ENCODE measurements at regions not wholly inside any gene's neighbourhood (a gene's known extent, or its start where the extent isn't known, plus 50 kb on each side); places are given as distances from the start of the nearest gene placed in this dataset.
"Not testable (repeated sequence)": the region's sequence is repeated elsewhere in the genome, so short reads cannot be mapped to it uniquely, and the experiment has no call there.

- DNase-seq (ENCODE audit: low read depth in 2 of 2): no peak
Measured at GRCh38 chr13:62194371-62194770, 778.7 kb upstream of the PCDH20 start.

DNA sequence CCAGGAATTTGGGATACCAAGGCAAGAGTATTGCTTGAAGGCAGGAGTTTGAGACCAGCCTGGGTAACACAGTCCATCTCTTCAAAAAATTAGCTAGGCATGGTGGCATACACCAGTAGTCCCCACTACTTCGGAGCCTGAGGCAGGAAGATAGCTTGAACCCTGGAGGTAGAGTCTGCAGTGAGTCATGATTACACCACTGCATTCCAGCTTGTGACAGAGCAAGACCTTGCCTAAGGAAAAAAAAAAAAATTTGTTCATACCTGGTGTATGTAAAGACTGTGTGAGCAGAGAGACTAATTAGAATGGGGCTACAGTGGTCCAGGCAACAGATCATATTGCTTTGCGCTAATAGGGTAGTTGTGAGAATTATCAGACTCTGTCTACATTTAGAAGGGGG lies 778.3 kb upstream of the PCDH20 start:
- DNase-seq (ENCODE audit: low read depth in 2 of 2): no peak

DNA sequence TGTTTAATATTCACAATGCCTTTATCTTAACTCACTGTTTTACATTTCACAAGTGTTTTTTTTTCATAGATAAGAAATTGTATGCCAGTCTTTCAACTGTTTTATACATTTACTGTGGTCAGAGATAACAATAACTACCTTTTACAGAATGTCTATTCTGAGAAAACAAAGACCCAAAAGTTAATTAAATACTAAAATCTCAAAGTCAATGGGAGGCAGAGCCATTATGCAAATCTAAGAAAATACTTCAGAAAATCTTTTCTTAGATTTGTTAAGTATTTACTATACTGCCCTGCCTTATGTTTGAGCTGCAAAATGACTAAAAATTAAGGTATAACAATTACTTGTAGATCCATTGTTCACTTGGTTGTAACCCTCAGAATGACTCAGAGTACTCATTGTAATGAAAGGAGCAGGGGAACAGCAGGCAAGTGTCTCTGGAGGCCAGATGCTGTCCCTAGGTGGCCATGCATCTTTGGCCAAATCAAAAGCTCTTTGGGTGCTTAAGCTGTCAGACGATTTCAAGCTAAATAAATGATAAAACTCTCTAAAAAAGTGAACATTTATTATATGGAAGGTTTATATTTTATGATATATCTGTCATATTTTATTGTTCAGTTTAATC lies 770.1 kb upstream of the PCDH20 start:
- DNase-seq (ENCODE audit: low read depth in 2 of 2): no peak

DNA sequence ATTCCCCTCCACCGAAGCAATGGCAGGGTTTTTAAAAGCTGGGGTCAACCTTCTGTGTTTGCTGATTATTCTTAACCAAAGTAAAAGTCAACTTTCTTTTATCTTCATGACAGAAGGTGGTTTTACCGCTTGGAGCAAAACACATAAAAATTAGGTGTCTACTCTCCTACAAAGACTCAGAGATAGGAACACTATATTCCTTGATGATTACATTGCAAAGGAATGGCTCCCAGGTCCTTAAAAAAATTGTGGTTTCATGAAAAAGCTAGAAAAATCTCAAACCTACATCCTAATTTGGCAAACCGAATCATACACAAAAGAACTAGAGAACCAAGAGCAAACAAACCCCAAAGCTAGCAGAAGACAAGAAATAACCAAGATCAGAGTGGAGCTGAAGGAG lies 760.4 kb upstream of the PCDH20 start:
- no peak for DNase-seq (ENCODE audit: low read depth in 2 of 2)

- DNase-seq (ENCODE audit: low read depth in 2 of 2): no peak
Measured at GRCh38 chr13:62173958-62174357, 758.3 kb upstream of the PCDH20 start.

DNA sequence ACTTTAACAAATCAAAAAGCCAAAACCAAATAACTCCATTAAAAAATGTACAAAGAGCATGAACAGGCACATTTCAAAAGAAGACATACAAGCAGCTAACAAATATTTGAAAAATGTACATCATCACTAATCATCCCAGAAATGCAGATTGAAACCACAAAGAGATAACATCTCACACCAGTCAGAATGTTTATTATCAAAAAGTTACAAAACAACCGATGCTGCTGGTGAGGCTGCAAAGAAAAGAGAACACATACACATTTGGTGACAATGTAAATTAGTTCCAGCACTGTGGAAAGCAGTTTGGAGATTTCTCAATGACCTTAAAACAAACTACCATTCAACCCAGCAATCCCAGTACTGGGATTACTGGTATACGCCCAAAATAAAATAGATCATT lies 756.0 kb upstream of the PCDH20 start:
- no peak for DNase-seq (ENCODE audit: low read depth in 2 of 2)

DNA sequence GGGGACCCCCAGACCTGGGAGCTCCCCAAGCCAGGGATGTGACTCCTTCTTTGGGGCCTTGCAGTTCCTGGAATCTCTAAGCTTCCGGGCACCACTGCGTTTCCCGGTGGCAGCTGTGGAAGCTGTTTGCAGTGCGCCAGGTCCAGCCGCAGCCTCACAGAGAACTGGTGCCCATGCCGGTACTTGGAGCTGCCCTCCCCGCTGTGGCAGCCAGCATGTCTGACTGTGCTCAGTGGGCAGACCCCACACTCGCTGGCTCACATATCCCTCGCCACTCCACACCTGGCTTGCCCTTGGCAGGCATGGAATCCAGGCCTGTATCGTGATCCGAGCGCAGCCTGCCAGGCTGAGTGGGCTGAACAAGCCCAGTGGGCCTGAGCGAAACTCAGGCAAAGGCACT lies 753.2 kb upstream of the PCDH20 start:
- no peak for DNase-seq (ENCODE audit: low read depth in 2 of 2)

- DNase-seq (ENCODE audit: low read depth in 2 of 2): no peak
Measured at GRCh38 chr13:62167650-62168172, 752.1 kb upstream of the PCDH20 start.

GRCh38 chr13:62162860-62163259 lies 747.2 kb upstream of the PCDH20 start:
- DNase-seq (ENCODE audit: low read depth in 2 of 2): no peak

GRCh38 chr13:62158520-62158919 lies 742.9 kb upstream of the PCDH20 start:
- DNase-seq (ENCODE audit: low read depth in 2 of 2): no peak

GRCh38 chr13:62151724-62152123 lies 736.1 kb upstream of the PCDH20 start:
- not testable (repeated sequence) for DNase-seq (ENCODE audit: low read depth in 2 of 2)

- DNase-seq (ENCODE audit: low read depth in 2 of 2): no peak
Measured at GRCh38 chr13:62142048-62142447, 726.4 kb upstream of the PCDH20 start.

DNA sequence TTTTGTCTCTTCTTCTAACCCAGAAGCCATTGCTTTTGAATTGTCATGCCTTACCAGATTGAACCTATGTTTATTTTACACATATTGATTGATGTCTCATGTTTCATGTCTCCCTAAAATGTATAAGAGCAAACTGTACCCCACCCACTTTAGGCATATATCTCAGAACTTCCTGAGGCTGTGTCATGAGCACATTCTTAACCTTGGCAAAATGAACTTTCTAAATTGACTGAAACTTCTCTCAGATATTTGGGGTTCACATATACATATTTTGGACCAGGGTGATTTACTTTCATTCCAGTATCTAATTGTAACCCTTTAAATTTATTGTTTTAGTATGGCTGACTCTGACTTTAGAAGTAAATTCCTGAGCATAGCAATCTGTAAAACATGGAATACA lies 723.9 kb upstream of the PCDH20 start:
- no peak for DNase-seq (ENCODE audit: low read depth in 2 of 2)

GRCh38 chr13:62137629-62138405 lies 722.2 kb upstream of the PCDH20 start:
- no peak for DNase-seq (ENCODE audit: low read depth in 2 of 2)

- no peak for DNase-seq (ENCODE audit: low read depth in 2 of 2)
Measured at GRCh38 chr13:62131604-62132003, 716.0 kb upstream of the PCDH20 start.

DNA sequence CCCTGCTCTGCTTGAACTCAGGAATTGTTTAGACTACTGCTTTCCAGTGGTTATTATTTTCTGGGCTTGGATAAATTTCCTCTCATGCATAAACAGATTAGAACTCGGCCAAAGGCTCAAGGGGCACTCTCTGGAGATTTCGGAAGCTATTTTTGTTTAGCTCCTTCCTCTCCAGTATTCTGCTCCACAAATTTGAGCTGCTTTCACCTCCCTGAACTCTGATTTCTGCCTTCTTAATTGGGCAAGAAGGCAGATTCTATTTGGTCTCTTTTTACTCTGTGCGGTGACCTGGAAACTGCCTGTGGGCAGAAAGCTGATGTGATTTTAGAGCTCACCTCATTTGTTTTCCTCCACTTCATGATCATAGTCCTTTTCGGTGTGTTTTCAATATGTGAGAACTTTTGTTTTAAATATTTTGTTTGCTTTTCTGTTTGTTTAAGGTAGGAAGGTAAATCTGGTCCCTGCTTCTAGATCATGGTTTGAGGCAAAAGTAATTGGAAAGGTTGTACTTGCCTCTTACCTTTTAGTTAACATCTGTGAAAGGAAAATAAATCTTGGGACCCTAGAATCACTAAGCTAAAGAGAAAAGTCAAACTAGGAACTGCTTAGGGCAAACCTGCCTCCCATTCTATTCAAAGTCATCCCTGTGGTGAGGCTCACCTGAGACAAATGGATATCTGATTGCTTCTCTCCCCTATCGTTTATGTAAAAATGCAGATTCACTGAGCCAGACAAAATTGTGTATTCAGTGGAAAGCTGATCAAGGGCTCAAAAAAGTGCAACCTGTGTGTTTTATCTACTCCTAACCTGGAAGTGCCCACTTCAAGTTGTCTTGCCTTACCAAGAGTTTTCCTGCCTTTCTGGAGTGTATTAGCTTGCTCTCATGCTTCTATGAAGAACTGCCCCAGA lies 714.7 kb upstream of the PCDH20 start:
- no peak for DNase-seq (ENCODE audit: low read depth in 2 of 2)

DNA sequence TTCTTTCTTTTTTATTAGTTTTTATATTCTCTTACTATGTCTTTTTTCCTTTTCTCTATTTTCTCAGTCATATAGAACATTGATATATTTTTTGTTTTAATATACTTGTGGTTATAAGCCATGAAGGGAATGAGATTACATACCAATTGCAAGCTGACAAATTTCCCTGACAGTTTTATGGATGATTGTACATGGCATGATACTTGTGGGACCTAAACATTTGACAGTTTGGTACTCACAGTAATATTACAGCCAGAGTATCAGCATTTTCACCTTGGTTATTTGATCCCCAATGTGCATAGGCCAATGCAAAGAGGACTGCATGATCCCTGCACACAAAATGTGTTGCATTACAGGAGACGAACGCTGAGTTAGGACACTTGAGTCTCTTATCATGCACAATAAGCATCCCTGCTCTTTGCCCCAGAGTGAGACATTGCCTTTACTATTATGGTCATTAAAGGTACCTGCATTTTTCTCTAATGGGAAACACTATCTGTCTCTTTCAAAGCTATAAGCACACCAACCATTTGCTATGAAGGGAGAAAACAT lies 713.4 kb upstream of the PCDH20 start:
- no peak for DNase-seq (ENCODE audit: low read depth in 2 of 2)

GRCh38 chr13:62126400-62126799 lies 710.8 kb upstream of the PCDH20 start:
- no peak for DNase-seq (ENCODE audit: low read depth in 2 of 2)

GRCh38 chr13:62125451-62125850 lies 709.8 kb upstream of the PCDH20 start:
- DNase-seq (ENCODE audit: low read depth in 2 of 2): no peak

DNA sequence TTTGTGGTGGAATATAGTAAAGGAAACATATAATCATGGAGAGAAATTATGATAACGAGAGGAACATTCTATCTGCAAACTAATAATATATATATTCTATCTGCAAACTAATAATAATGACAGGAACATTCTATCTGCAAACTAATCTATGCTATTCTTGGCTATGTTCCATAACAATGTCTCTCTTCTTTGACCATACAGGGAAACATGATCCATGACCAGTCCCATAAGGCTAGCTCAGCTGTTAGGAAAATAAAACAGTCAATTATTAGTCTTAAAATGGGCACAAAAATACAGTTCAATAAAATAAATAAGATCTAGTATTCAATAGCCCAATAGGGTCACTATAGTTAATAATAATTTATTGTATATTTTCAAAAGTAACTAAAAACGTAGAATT lies 707.8 kb upstream of the PCDH20 start:
- no peak for DNase-seq (ENCODE audit: low read depth in 2 of 2)

- no peak for DNase-seq (ENCODE audit: low read depth in 2 of 2)
Measured at GRCh38 chr13:62122434-62122833, 706.8 kb upstream of the PCDH20 start.
